ENCODE measurements at regions not wholly inside any gene's neighbourhood (a gene's known extent, or its start where the extent isn't known, plus 50 kb on each side); places are given as distances from the start of the nearest gene placed in this dataset.

DNA sequence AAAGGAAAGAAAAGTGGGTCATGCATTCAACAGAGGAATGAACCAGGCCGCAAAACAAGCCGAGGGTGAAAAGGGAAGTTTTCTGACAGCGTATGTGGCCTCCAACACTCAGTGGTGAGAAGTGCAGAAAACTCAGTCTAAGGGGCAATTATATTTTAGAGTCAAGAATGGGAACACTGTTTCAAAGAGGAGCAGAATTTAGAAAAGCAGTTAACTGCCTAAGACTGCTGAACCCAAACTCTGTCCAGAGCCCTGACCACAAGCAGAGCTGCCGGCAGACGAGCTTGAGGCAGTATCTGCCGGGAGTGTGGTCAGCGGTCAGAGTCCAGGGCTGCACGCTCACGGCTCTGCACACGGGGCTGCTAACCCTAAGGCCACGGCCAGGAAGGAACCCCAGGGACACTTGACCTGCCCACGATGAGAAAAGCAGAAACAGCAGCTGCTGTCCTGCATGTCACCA lies 347.0 kb upstream of the ID2 start:
- intact Hi-C loops (cut with micrococcal nuclease): loop anchor here in 1 of 2 donors (10.0 kb wide), 1 partner anchor 60 kb away; no protein-coding TSS in a partner anchor
- TF ChIP-seq, protein P1, sequence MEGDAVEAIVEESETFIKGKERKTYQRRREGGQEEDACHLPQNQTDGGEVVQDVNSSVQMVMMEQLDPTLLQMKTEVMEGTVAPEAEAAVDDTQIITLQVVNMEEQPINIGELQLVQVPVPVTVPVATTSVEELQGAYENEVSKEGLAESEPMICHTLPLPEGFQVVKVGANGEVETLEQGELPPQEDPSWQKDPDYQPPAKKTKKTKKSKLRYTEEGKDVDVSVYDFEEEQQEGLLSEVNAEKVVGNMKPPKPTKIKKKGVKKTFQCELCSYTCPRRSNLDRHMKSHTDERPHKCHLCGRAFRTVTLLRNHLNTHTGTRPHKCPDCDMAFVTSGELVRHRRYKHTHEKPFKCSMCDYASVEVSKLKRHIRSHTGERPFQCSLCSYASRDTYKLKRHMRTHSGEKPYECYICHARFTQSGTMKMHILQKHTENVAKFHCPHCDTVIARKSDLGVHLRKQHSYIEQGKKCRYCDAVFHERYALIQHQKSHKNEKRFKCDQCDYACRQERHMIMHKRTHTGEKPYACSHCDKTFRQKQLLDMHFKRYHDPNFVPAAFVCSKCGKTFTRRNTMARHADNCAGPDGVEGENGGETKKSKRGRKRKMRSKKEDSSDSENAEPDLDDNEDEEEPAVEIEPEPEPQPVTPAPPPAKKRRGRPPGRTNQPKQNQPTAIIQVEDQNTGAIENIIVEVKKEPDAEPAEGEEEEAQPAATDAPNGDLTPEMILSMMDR (IDR thresholded peaks at IDR 0.05): no peak
- no peaks in the 10 kb centered on the region for H3K36me3 ChIP-seq (replicated peaks in 1 of 2; ENCODE audit: control insufficient read depth in 1 of 2, insufficient read depth in 2 of 2, low read length in 2 of 2)
- H3K4me3 ChIP-seq (replicated peaks in 1 of 3; ENCODE audit: low read depth in 2 of 3, low read length in 3 of 3): no peak overlapping the region
- H3K27me3 Mint-ChIP-seq (ENCODE audit: low read depth in 3 of 3): peaks cover 0 to 1% (median 0%) of the 10 kb centered on the region in 3 donors
- H3K9me3 Mint-ChIP-seq: peaks cover 0 to 6% (median 0%) of the 10 kb centered on the region in 7 donors
- no peak overlapping the region for H3K9ac ChIP-seq (ENCODE audit: insufficient read depth, low read length, poor library complexity, severe bottlenecking)
- no peaks in the 10 kb centered on the region for H3K9me3 ChIP-seq (replicated peaks in 1 of 2; ENCODE audit: control insufficient read depth in 1 of 2, insufficient read depth in 1 of 2, low read length in 2 of 2)
- 26% methylated on average over 12 of the region's 12 CpGs for WGBS (ENCODE audit: insufficient coverage)
- H2AFZ ChIP-seq (ENCODE audit: insufficient read depth, low read depth, low read length, poor library complexity, severe bottlenecking): peak overlapping the region; percentile 24
- H3K27me3 ChIP-seq (ENCODE audit: control insufficient read depth in 2 of 2, insufficient read depth in 2 of 2, low read length in 2 of 2): no peaks in the 10 kb centered on the region
- peaks cover 3% of the 10 kb centered on the region in 2 donors for H3K36me3 Mint-ChIP-seq
- no peak overlapping the region for H3K4me2 ChIP-seq (replicated peaks; ENCODE audit: extremely low read depth, low read length, poor library complexity, severe bottlenecking)
- peaks cover 20 to 34% of the 10 kb centered on the region in 2 donors for H3K4me1 ChIP-seq (ENCODE audit: control insufficient read depth in 1 of 2, insufficient read depth in 2 of 2, low read length in 2 of 2)
- DNase-seq: peak in 2 of 3 donors; percentile 30 to 31
- no peaks in the 10 kb centered on the region for H3K79me2 ChIP-seq (ENCODE audit: insufficient read depth, low read length)
- H3K4me1 Mint-ChIP-seq: peaks cover 28% of the 10 kb centered on the region
- H3K27ac ChIP-seq (ENCODE audit: low read depth in 1 of 2, low read length in 2 of 2): peak overlapping the region; percentile 1 to 15
- peak overlapping the region in 4 of 7 donors; percentile 6 to 72 (median 70) for H3K27ac Mint-ChIP-seq
- no peaks in the 10 kb centered on the region for H4K20me1 ChIP-seq (ENCODE audit: insufficient read depth, low read length)
- no peak overlapping the region for H3K4me3 Mint-ChIP-seq

DNA sequence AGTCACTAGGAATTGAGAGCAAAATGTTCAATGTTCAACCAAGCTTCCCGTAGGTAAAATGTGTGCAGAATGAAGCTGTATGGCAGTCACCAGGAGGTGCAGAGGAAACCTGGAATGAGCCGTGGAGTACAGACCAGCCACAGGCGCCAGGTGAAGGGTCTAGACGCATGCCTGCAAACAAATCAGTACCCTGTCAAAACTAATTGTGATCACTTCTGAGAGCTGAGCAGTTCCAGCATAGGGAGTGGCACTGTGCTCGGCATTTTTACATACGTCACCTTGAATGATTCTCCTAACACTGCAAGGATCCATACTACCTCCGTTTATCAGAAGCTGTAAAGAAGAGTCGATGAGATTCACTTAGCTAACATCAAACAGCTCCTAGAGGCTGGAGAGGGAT lies 346.1 kb upstream of the ID2 start:
- H3K27ac ChIP-seq (ENCODE audit: low read depth in 1 of 2, low read length in 2 of 2): no peak overlapping the region
- H3K36me3 ChIP-seq (replicated peaks in 1 of 2; ENCODE audit: control insufficient read depth in 1 of 2, insufficient read depth in 2 of 2, low read length in 2 of 2): no peaks in the 10 kb centered on the region
- Mint-ChIP-seq H3K4me3 (no peak overlapping the region), H3K27me3 (ENCODE audit: low read depth in 3 of 3) (peaks cover 0 to 1% (median 0%) of the 10 kb centered on the region in 3 donors), H3K9me3 (peaks cover 0 to 11% (median 6%) of the 10 kb centered on the region in 7 donors), H3K27ac (no peak overlapping the region), H3K4me1 (peaks cover 27% of the 10 kb centered on the region), H3K36me3 (peaks cover 3% of the 10 kb centered on the region in 2 donors)
- TF ChIP-seq, protein P1 (IDR thresholded peaks at IDR 0.05): no peak
- no peak overlapping the region for H3K4me2 ChIP-seq (replicated peaks; ENCODE audit: extremely low read depth, low read length, poor library complexity, severe bottlenecking)
- H3K4me3 ChIP-seq (replicated peaks in 1 of 3; ENCODE audit: low read depth in 2 of 3, low read length in 3 of 3): no peak overlapping the region
- peaks cover 0 to 5% of the 10 kb centered on the region in 2 donors for H3K9me3 ChIP-seq (replicated peaks in 1 of 2; ENCODE audit: control insufficient read depth in 1 of 2, insufficient read depth in 1 of 2, low read length in 2 of 2)
- H3K27me3 ChIP-seq (ENCODE audit: control insufficient read depth in 2 of 2, insufficient read depth in 2 of 2, low read length in 2 of 2): no peaks in the 10 kb centered on the region
- intact Hi-C loops (cut with micrococcal nuclease): loop anchor here in 1 of 2 donors (10.0 kb wide), 1 partner anchor 59 kb away; no protein-coding TSS in a partner anchor
- no peak overlapping the region for H2AFZ ChIP-seq (ENCODE audit: insufficient read depth, low read depth, low read length, poor library complexity, severe bottlenecking)
- H3K9ac ChIP-seq (ENCODE audit: insufficient read depth, low read length, poor library complexity, severe bottlenecking): no peak overlapping the region
- H3K79me2 ChIP-seq (ENCODE audit: insufficient read depth, low read length): no peaks in the 10 kb centered on the region
- H4K20me1 ChIP-seq (ENCODE audit: insufficient read depth, low read length): no peaks in the 10 kb centered on the region
- DNase-seq: no peak
- WGBS (ENCODE audit: insufficient coverage): 98% methylated on average over 6 of the region's 8 CpGs
- H3K4me1 ChIP-seq (ENCODE audit: control insufficient read depth in 1 of 2, insufficient read depth in 2 of 2, low read length in 2 of 2): peaks cover 19 to 31% of the 10 kb centered on the region in 2 donors

Measured in CD14-positive monocyte (primary cell).